ENCODE measurements at regions not wholly inside any gene's neighbourhood (a gene's known extent, or its start where the extent isn't known, plus 50 kb on each side); places are given as distances from the start of the nearest gene placed in this dataset.

DNA sequence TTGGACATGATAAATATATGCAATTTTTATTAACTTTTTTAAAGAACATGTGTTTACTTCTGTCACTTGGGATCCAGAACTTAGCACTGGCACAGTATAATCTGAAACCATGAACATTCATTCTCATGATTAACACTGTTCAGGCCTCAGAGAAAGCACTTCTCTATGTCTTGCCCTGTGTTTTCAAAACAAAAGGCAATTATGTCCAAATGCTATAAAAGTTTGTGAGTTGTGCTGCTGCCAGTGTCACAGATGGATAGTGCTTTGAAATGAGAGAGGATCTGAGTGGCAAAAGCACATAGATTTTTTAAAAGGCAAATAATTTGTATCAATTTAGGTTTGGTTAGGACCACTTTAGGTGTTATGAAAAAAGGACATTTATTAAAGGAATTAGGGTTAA is 470.5 kb upstream of the FAM98A start:
- Histone ChIP-seq H3K27me3 (ENCODE audit: control insufficient read depth in 2 of 2, insufficient read depth in 2 of 2, low read length in 2 of 2) (no peaks in the 10 kb centered on the region), H3K36me3 (replicated peaks in 1 of 2; ENCODE audit: control insufficient read depth in 1 of 2, insufficient read depth in 2 of 2, low read length in 2 of 2) (no peaks in the 10 kb centered on the region), H3K9me3 (replicated peaks in 1 of 2; ENCODE audit: control insufficient read depth in 1 of 2, insufficient read depth in 1 of 2, low read length in 2 of 2) (no peaks in the 10 kb centered on the region), H3K4me1 (ENCODE audit: control insufficient read depth in 1 of 2, insufficient read depth in 2 of 2, low read length in 2 of 2) (no peaks in the 10 kb centered on the region), H4K20me1 (ENCODE audit: insufficient read depth, low read length) (no peaks in the 10 kb centered on the region), H3K27ac (ENCODE audit: low read depth in 1 of 2, low read length in 2 of 2) (no peak overlapping the region), H3K79me2 (ENCODE audit: insufficient read depth, low read length) (no peaks in the 10 kb centered on the region), H2AFZ (ENCODE audit: insufficient read depth, low read depth, low read length, poor library complexity, severe bottlenecking) (no peak overlapping the region), H3K9ac (ENCODE audit: insufficient read depth, low read length, poor library complexity, severe bottlenecking) (no peak overlapping the region), H3K4me2 (replicated peaks; ENCODE audit: extremely low read depth, low read length, poor library complexity, severe bottlenecking) (no peak overlapping the region), H3K4me3 (replicated peaks in 1 of 3; ENCODE audit: low read depth in 2 of 3, low read length in 3 of 3) (no peak overlapping the region)
- intact Hi-C loops (cut with micrococcal nuclease): no loop called here
- H3K4me3 Mint-ChIP-seq: no peak overlapping the region
- H3K27ac Mint-ChIP-seq: no peak overlapping the region
- H3K9me3 Mint-ChIP-seq: peaks cover 0 to 5% (median 0%) of the 10 kb centered on the region in 7 donors
- TF ChIP-seq, protein P1, sequence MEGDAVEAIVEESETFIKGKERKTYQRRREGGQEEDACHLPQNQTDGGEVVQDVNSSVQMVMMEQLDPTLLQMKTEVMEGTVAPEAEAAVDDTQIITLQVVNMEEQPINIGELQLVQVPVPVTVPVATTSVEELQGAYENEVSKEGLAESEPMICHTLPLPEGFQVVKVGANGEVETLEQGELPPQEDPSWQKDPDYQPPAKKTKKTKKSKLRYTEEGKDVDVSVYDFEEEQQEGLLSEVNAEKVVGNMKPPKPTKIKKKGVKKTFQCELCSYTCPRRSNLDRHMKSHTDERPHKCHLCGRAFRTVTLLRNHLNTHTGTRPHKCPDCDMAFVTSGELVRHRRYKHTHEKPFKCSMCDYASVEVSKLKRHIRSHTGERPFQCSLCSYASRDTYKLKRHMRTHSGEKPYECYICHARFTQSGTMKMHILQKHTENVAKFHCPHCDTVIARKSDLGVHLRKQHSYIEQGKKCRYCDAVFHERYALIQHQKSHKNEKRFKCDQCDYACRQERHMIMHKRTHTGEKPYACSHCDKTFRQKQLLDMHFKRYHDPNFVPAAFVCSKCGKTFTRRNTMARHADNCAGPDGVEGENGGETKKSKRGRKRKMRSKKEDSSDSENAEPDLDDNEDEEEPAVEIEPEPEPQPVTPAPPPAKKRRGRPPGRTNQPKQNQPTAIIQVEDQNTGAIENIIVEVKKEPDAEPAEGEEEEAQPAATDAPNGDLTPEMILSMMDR (IDR thresholded peaks at IDR 0.05): no peak
- no peak for DNase-seq
- H3K4me1 Mint-ChIP-seq: no peaks in the 10 kb centered on the region
- H3K27me3 Mint-ChIP-seq (ENCODE audit: low read depth in 3 of 3): no peaks in the 10 kb centered on the region
- H3K36me3 Mint-ChIP-seq: no peaks in the 10 kb centered on the region

DNA sequence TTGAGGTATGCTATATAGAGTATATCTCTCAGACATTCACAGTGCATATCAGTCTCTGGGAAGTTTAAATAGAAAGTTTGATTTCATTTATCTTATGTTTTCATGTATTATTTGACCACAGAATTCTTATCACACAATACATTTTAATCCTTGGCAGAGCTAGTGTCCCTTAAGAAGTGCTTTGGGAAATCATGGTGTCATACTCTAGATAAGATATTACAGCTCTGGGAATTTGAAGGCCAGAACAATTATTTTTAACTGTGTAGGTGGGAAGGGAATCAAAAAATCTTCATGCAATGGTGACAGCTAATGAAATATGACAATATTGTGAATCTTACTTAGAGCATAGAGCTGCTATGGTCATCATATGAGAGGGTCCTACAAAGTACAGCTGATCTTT is 451.3 kb upstream of the FAM98A start:
- TF ChIP-seq, protein P1 (IDR thresholded peaks at IDR 0.05): no peak
- H3K27ac Mint-ChIP-seq: no peak overlapping the region
- intact Hi-C loops (cut with micrococcal nuclease): no loop called here
- peaks cover 0 to 6% (median 2%) of the 10 kb centered on the region in 7 donors for H3K9me3 Mint-ChIP-seq
- H3K36me3 Mint-ChIP-seq: no peaks in the 10 kb centered on the region
- no peak for DNase-seq
- H3K4me1 Mint-ChIP-seq: no peaks in the 10 kb centered on the region
- Histone ChIP-seq H3K36me3 (replicated peaks in 1 of 2; ENCODE audit: control insufficient read depth in 1 of 2, insufficient read depth in 2 of 2, low read length in 2 of 2) (no peaks in the 10 kb centered on the region), H3K4me3 (replicated peaks in 1 of 3; ENCODE audit: low read depth in 2 of 3, low read length in 3 of 3) (no peak overlapping the region), H3K27ac (ENCODE audit: low read depth in 1 of 2, low read length in 2 of 2) (no peak overlapping the region), H3K27me3 (ENCODE audit: control insufficient read depth in 2 of 2, insufficient read depth in 2 of 2, low read length in 2 of 2) (no peaks in the 10 kb centered on the region), H2AFZ (ENCODE audit: insufficient read depth, low read depth, low read length, poor library complexity, severe bottlenecking) (no peak overlapping the region), H3K4me1 (ENCODE audit: control insufficient read depth in 1 of 2, insufficient read depth in 2 of 2, low read length in 2 of 2) (no peaks in the 10 kb centered on the region), H3K79me2 (ENCODE audit: insufficient read depth, low read length) (no peaks in the 10 kb centered on the region), H3K9me3 (replicated peaks in 1 of 2; ENCODE audit: control insufficient read depth in 1 of 2, insufficient read depth in 1 of 2, low read length in 2 of 2) (peaks cover 4 to 5% of the 10 kb centered on the region in 2 donors), H4K20me1 (ENCODE audit: insufficient read depth, low read length) (no peaks in the 10 kb centered on the region), H3K4me2 (replicated peaks; ENCODE audit: extremely low read depth, low read length, poor library complexity, severe bottlenecking) (no peak overlapping the region), H3K9ac (ENCODE audit: insufficient read depth, low read length, poor library complexity, severe bottlenecking) (no peak overlapping the region)
- H3K27me3 Mint-ChIP-seq (ENCODE audit: low read depth in 3 of 3): no peaks in the 10 kb centered on the region
- no peak overlapping the region for H3K4me3 Mint-ChIP-seq

Data from CD14-positive monocyte (primary cell).